GM23248 (cell line): ENCODE measurements at regions not wholly inside any gene's neighbourhood (a gene's known extent, or its start where the extent isn't known, plus 50 kb on each side); places are given as distances from the start of the nearest gene placed in this dataset.

Experiments
- EZH2 ChIP-seq: fragments of 200-600 bp; sonication (generic); IDR thresholded peaks from 2 replicates; pipeline ENCODE4 v1.6.1; 2018; ENCODE audit warnings: antibody characterized with exemption, mild to moderate bottlenecking; ENCODE audit not compliant: insufficient read depth, poor library complexity, severe bottlenecking
- EZH2phosphoT487 ChIP-seq: fragments of 200-600 bp; sonication (generic); IDR thresholded peaks from 2 replicates; pipeline ENCODE4 v1.6.1; 2018; ENCODE audit warnings: antibody characterized with exemption, moderate library complexity, mild to moderate bottlenecking, low read depth; ENCODE audit not compliant: insufficient read depth

- TF ChIP-seq EZH2phosphoT487 (no peak), EZH2 (no peak)
Measured at GRCh38 chr21:22725436-22725835, 1727.2 kb downstream of the NCAM2 start.
